H9 (cell line): ENCODE measurements at regions not wholly inside any gene's neighbourhood (a gene's known extent, or its start where the extent isn't known, plus 50 kb on each side); places are given as distances from the start of the nearest gene placed in this dataset.

Experiments
- DNase-seq: peaks from one replicate; pipeline ENCODE4 v3.0.0-alpha.2; 2017
- H2AFZ ChIP-seq: one replicate; pipeline ENCODE4 v1.6.1; 2013; ENCODE audit warnings: mild to moderate bottlenecking, low read length, control low read depth, moderate library complexity
- H2AK5ac ChIP-seq: 2 replicates; pipeline ENCODE4 v1.6.1; 2013; ENCODE audit warnings: low read length, control low read depth, mixed read lengths; ENCODE audit not compliant: insufficient read length
- H2BK120ac ChIP-seq: one replicate; pipeline ENCODE4 v1.6.1; 2013; ENCODE audit warnings: low read depth, mild to moderate bottlenecking, low read length, control low read depth, inconsistent platforms; ENCODE audit not compliant: poor library complexity, severe bottlenecking
- H2BK12ac ChIP-seq: 2 replicates; pipeline ENCODE4 v1.6.1; 2013; ENCODE audit warnings: low read length, control low read depth, mixed read lengths, low read depth; ENCODE audit not compliant: insufficient read length
- H2BK15ac ChIP-seq: 2 replicates; pipeline ENCODE4 v1.6.1; 2013; ENCODE audit warnings: low read depth, low read length, control low read depth
- H2BK20ac ChIP-seq: one replicate; pipeline ENCODE4 v1.6.1; 2013; ENCODE audit warnings: low read depth, mild to moderate bottlenecking, low read length, control low read depth, inconsistent platforms; ENCODE audit not compliant: poor library complexity, severe bottlenecking
- H2BK5ac ChIP-seq: 2 replicates; pipeline ENCODE4 v1.6.1; 2013; ENCODE audit warnings: low read length, control low read depth, mixed read lengths; ENCODE audit not compliant: insufficient read length
- H3K14ac ChIP-seq: 2 replicates; pipeline ENCODE4 v1.6.1; 2013; ENCODE audit warnings: low read length, control low read depth; ENCODE audit not compliant: insufficient read depth
- H3K18ac ChIP-seq: 2 replicates; pipeline ENCODE4 v1.6.1; 2013; ENCODE audit warnings: low read depth, mild to moderate bottlenecking, mixed read lengths, low read length, control low read depth; ENCODE audit not compliant: insufficient read length
- H3K23ac ChIP-seq: 2 replicates; pipeline ENCODE4 v1.6.1; 2013; ENCODE audit warnings: low read length, control low read depth, mixed read lengths, low read depth; ENCODE audit not compliant: insufficient read length
- H3K23me2 ChIP-seq: 2 replicates; pipeline ENCODE4 v1.6.1; 2013; ENCODE audit warnings: low read depth, mild to moderate bottlenecking, mixed read lengths, low read length, control low read depth; ENCODE audit not compliant: insufficient read length, poor library complexity, severe bottlenecking
- H3K27ac ChIP-seq: 2 replicates; pipeline ENCODE4 v1.5.1; 2013; ENCODE audit warnings: low read length, control low read depth, mixed read lengths, low read depth; ENCODE audit not compliant: insufficient read length
- H3K27me3 ChIP-seq: 2 replicates; pipeline ENCODE4 v1.6.1; 2013; ENCODE audit warnings: low read length, control low read depth, inconsistent platforms; ENCODE audit not compliant: insufficient read depth
- H3K4ac ChIP-seq: 2 replicates; pipeline ENCODE4 v1.6.1; 2013; ENCODE audit warnings: low read depth, mild to moderate bottlenecking, control low read depth, inconsistent platforms, low read length, moderate library complexity
- H3K4me1 ChIP-seq: 2 replicates; pipeline ENCODE4 v1.6.1; 2013; ENCODE audit warnings: low read length, control low read depth, inconsistent platforms; ENCODE audit not compliant: insufficient read depth
- H3K4me2 ChIP-seq: 2 replicates; pipeline ENCODE4 v1.6.1; 2013; ENCODE audit warnings: low read length, control low read depth, mixed read lengths; ENCODE audit not compliant: insufficient read length, insufficient read depth
- H3K56ac ChIP-seq: 2 replicates; pipeline ENCODE4 v1.6.1; 2013; ENCODE audit warnings: low read depth, mild to moderate bottlenecking, mixed read lengths, low read length, control low read depth; ENCODE audit not compliant: insufficient read length
- H3K79me1 ChIP-seq: 2 replicates; pipeline ENCODE4 v1.6.1; 2013; ENCODE audit warnings: low read depth, mild to moderate bottlenecking, moderate library complexity, low read length, control low read depth, inconsistent platforms; ENCODE audit not compliant: insufficient read depth, poor library complexity, severe bottlenecking
- H3K79me2 ChIP-seq: 2 replicates; pipeline ENCODE4 v1.6.1; 2013; ENCODE audit warnings: low read length, control low read depth, inconsistent platforms; ENCODE audit not compliant: insufficient read depth
- H3K9ac ChIP-seq: 2 replicates; pipeline ENCODE4 v1.6.1; 2013; ENCODE audit warnings: low read length, control low read depth, mixed read lengths; ENCODE audit not compliant: insufficient read length; ENCODE audit errors: extremely low read depth
- H3K9me3 ChIP-seq: one replicate; pipeline ENCODE4 v1.6.1; 2013; ENCODE audit warnings: low read depth, low read length, inconsistent platforms; ENCODE audit not compliant: control insufficient read depth
- H3T11ph ChIP-seq: one replicate; pipeline ENCODE4 v1.6.1; 2013; ENCODE audit warnings: mild to moderate bottlenecking, low read length, control low read depth, inconsistent platforms
- H4K20me1 ChIP-seq: one replicate; pipeline ENCODE4 v1.6.1; 2013; ENCODE audit not compliant: control insufficient read depth, insufficient read length, insufficient read depth
- H4K5ac ChIP-seq: 2 replicates; pipeline ENCODE4 v1.6.1; 2013; ENCODE audit warnings: low read depth, mild to moderate bottlenecking, mixed read lengths, low read length, control low read depth; ENCODE audit not compliant: insufficient read length
- H4K8ac ChIP-seq: replicated peaks from 2 replicates; pipeline ENCODE4 v1.6.1; 2013; ENCODE audit warnings: low read length, control low read depth, mixed read lengths, low read depth; ENCODE audit not compliant: insufficient read length
- H4K91ac ChIP-seq: 2 replicates; pipeline ENCODE4 v1.6.1; 2013; ENCODE audit warnings: low read depth, mild to moderate bottlenecking, moderate library complexity, mixed read lengths, low read length, control low read depth; ENCODE audit not compliant: insufficient read length
- H3K27ac Mint-ChIP-seq, 3 experiments: 2 replicates in 2 of 3; 3 replicates in 1 of 3; pipeline ENCODE4 v1.8.0; 2020 to 2021; ENCODE audit warnings: mixed read lengths in 3 of 3, mild to moderate bottlenecking in 1 of 3, moderate library complexity in 1 of 3
- H3K27me3 Mint-ChIP-seq: 2 replicates; pipeline ENCODE4 v1.8.0; 2021; ENCODE audit warnings: low read depth, mild to moderate bottlenecking, moderate library complexity, mixed read lengths
- H3K36me3 Mint-ChIP-seq, 3 experiments: 2 replicates in 2 of 3; 3 replicates in 1 of 3; pipeline ENCODE4 v1.8.0; 2020 to 2021; ENCODE audit warnings: low read depth in 3 of 3, mixed read lengths in 3 of 3; ENCODE audit not compliant: insufficient read depth in 1 of 3
- H3K4me1 Mint-ChIP-seq, 2 experiments: 2 replicates each; pipeline ENCODE4 v1.8.0; 2020; ENCODE audit warnings: mixed read lengths in 2 of 2
- H3K4me3 Mint-ChIP-seq, 2 experiments: 2 replicates in 1 of 2; 3 replicates in 1 of 2; pipeline ENCODE4 v1.8.0; 2020 to 2021; ENCODE audit warnings: mild to moderate bottlenecking in 2 of 2, mixed read lengths in 2 of 2, moderate library complexity in 1 of 2
- H3K9me3 Mint-ChIP-seq, 2 experiments: 2 replicates in 1 of 2; 3 replicates in 1 of 2; pipeline ENCODE4 v1.8.0; 2020; ENCODE audit warnings: mild to moderate bottlenecking in 2 of 2, mixed read lengths in 2 of 2, moderate library complexity in 1 of 2
- CTCF ChIP-seq: fragments of 200-600 bp; sonication (generic); conservative IDR thresholded peaks from 3 replicates; pipeline ENCODE4 v1.8.0; 2021; ENCODE audit warnings: antibody characterized with exemption, mild to moderate bottlenecking
- WGBS: extraction: QIAGEN DNeasy Blood & Tissue Kit; methylation state at CpG from one replicate; pipeline ENCODE4 v1.1.7; 2013; ENCODE audit warnings: missing lambda C conversion rate, low lambda C conversion rate, mixed read lengths; ENCODE audit not compliant: insufficient read length; ENCODE audit errors: extremely low coverage; 5-methylcytosine and 5-hydroxymethylcytosine counted together

- no CpG with 5 or more reads among the region's 4 CpGs for WGBS
- no peak for TF ChIP-seq CTCF
- H3K14ac ChIP-seq: no peak overlapping the region
These were observed 439.3 kb downstream of the USP25 start for GRCh38 chr21:16169102-16169511.

More at GRCh38 chr21:16169102-16169511, 439.3 kb downstream of the USP25 start:
- Histone ChIP-seq H2AK5ac (no peak overlapping the region), H2BK20ac (no peak overlapping the region), H3K27me3 (no peaks in the 10 kb centered on the region), H3T11ph (no peak overlapping the region), H3K23ac (no peak overlapping the region), H3K4me1 (no peaks in the 10 kb centered on the region), H4K5ac (no peak overlapping the region), H3K23me2 (no peaks in the 10 kb centered on the region), H3K27ac (no peak overlapping the region), H4K91ac (no peak overlapping the region), H4K8ac (no peak overlapping the region), H2BK120ac (no peak overlapping the region), H2BK12ac (no peak overlapping the region), H3K79me2 (no peaks in the 10 kb centered on the region), H2AFZ (no peak overlapping the region), H3K4me2 (no peak overlapping the region), H3K9me3 (no peaks in the 10 kb centered on the region), H3K4ac (no peak overlapping the region), H3K79me1 (no peaks in the 10 kb centered on the region), H3K18ac (no peak overlapping the region), H4K20me1 (no peaks in the 10 kb centered on the region), H2BK15ac (no peak overlapping the region), H3K9ac (no peak overlapping the region), H3K56ac (no peak overlapping the region), H2BK5ac (no peak overlapping the region)
- no peaks in the 10 kb centered on the region for H3K4me1 Mint-ChIP-seq
- no peaks in the 10 kb centered on the region for H3K9me3 Mint-ChIP-seq
- no peaks in the 10 kb centered on the region for H3K36me3 Mint-ChIP-seq
- peak overlapping the region in 1 of 3 experiments; percentile 10; a peak in 2 of 7 replicates for H3K27ac Mint-ChIP-seq
- H3K4me3 Mint-ChIP-seq: no peak overlapping the region
- DNase-seq: no peak
- H3K27me3 Mint-ChIP-seq: no peaks in the 10 kb centered on the region
